Stimulated activated CD8-positive, alpha-beta memory T cell treated with anti-CD3 and anti-CD28 coated beads, Interleukin-7, amount 100 ng/mL, for 24 hours (primary cell): ENCODE measurements at regions not wholly inside any gene's neighbourhood (a gene's known extent, or its start where the extent isn't known, plus 50 kb on each side); places are given as distances from the start of the nearest gene placed in this dataset.

ENCODE experiments used
- DNase-seq: peaks from one replicate; pipeline ENCODE4 v3.0.0-alpha.2; 2020; ENCODE audit warnings: low read depth

DNA sequence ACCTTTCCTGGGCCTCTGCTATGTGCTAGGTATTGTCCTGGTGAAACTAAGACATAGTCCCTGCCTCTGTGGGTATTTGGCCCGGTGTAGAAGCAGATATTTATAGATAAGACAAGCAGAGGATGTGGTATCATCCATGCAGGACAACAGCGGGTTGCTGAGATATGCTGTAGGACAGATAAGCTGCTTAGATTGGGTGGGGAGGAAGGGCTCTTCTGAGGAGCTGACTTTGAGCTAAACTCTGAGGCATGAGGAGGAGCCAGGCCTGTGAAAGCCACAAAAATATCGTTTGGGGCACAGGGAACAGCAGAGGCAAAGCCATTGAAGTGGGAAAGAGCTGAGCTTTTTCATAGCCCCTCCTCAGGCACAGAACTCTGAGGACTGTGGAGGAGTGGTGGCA, 492.5 kb upstream of the CFAP20DC start:
- no peak for DNase-seq

DNA sequence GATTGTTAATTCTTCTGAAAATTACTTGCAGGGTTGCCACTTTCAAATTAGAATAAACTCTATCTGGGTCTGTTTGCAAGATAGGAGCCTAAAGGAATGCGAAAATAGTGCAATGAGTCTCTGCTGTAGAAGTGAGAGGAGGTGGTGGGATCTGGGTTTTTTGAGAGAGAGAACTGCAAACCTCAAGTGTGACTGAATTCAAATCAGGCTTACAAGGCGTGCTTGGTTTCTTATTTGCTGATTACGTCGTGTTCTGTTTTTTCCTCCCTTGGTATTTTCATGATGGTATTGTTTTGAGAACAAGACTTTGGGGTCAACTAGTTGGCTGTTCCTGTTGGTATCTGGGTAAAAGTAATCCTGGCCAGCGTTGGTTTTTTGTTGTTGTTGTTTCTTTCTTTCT, 490.9 kb upstream of the CFAP20DC start:
- no peak for DNase-seq

DNA sequence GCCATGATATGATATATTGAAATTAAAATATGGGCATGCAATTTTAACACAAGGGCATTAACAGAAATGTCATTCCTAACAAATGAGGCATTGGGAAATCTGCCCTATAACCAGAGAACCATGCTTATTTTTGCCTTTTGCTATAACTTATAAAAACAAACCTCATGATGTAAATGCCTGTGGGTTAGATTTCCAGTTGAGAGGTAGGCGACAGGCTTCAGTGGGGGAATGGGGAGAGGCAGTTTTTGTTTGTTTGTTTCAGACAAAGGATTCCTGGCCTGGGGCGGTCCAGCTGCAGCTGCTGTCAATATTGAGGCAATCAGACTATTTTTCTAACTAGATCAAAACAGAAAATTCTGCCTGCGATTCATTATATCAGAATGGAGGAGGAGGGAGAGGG, 490.4 kb upstream of the CFAP20DC start:
- DNase-seq, result no peak

- DNase-seq, result no peak
Observed at GRCh38 chr3:59538753-59539432, 489.1 kb upstream of the CFAP20DC start.

DNA sequence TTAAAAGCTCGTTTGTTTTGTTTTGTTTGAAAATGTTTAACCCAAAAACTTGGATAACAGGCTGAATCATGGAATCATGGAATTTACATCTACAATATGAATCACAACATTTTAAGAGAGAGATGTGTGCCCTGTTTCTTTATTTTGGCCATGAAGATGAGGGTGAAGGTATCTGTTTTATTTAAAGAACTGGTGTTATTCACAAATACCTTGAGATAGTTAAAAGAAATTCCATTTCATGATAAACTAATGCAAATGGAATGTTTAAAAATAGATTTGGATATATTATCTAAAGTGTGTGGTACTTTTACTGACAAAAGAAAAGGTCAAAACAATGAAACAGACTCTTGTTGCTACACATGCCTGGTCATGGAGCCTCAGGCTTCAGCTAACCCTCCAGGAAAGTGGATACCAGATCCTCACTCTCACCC, 486.0 kb upstream of the CFAP20DC start:
- DNase-seq, result no peak

GRCh38 chr3:59531994-59532393, 482.2 kb upstream of the CFAP20DC start:
- DNase-seq, result no peak

- no peak for DNase-seq
Observed at GRCh38 chr3:59531066-59531745, 481.4 kb upstream of the CFAP20DC start.

DNA sequence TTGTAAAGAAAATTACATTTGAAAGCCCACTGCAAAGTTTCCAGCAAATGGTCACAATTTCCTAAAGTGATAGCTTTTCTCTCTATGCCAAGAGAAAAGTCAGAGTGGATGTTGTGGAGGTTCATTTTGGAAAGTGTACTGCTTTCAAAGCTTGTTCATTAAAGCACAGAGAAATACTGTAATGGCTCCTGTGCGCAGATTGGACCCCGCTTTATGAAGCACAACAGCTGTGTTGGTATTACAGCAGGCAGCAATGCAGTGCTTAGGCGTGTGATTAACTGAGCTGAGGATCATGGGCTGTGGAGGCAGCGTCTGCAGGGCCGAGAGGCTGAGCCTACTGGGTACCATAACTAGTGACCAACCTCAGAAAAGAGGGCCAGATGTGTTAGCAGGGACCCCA, 478.4 kb upstream of the CFAP20DC start:
- no peak for DNase-seq

- no peak for DNase-seq
Observed at GRCh38 chr3:59527493-59527892, 477.7 kb upstream of the CFAP20DC start.

- DNase-seq, result no peak
Observed at GRCh38 chr3:59526999-59527398, 477.2 kb upstream of the CFAP20DC start.

DNA sequence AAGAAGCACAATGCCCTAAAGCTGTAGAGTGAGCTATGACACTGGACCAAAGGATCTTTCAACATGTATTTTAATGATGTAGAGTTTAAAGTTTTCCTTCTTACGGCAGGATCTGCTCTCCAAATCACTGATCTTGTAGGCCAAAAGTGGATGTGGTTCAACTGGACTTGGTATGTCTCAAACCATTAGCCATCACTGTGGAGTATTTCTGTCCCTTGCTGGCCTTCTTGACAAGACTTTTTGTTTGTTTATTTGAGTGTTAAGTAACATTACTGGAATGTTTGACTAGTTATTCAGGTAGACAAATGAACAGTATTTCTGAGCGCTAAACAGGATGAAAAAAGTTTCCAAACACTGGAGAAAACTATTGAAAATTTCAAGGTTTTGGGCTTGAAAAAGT, 472.7 kb upstream of the CFAP20DC start:
- no peak for DNase-seq

DNA sequence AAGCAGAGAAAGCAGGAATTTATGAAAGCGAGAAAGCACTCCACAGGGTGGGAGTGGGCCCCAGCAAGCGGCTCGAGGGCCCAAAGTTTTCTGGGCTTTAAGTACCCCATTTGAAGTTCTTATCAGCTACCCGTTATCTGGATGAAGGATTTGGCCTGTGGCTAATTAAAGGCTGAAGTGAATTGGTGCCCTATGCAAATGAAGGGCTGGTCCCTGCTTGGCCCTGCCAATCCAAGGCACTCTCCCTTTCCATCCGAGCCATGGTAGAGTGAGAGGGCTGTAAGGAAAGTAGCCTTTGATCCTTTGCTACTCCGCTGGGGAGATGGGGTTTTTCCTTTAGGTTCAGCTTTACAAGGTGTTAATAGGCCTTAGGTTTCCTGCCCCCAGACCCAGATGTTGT, 469.3 kb upstream of the CFAP20DC start:
- DNase-seq, result no peak

DNA sequence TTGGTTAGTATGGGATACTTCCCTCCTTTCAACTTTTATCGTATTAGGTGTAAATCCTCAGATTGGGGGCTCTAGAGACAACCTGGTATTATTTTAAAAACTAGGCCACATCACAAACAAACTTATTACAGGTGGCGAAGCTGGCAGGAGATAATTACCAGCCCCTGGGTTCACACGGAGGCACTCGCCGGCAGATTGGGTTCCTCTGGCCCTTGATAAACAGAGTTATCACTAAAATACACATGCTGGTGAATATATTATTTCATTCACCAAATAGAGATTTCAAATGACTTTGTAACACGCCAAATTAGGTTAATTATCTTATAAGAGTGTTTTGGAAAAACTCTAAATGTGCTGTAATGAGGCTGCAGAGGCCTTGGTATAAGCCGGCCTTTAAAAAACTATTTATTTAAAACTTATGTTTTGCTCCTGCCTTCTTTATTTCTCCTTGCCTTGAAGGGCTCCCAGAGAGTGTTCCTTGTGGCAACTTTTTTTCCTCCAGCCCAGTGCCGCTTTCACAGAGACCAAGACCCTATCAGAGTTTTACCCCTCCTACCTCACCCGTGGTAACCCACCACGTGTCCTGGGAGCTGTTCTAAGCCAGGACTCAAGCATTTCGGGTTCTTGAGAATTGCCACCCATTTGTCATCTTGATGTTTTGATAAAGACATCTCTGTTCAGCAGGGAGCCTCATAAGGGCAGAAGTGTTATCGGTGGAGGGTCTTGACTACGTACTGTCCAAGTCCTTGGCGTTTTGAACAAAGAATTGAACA, 468.6 kb upstream of the CFAP20DC start:
- no peak for DNase-seq

- DNase-seq, result no peak
Observed at GRCh38 chr3:59517388-59517787, 467.6 kb upstream of the CFAP20DC start.

GRCh38 chr3:59515966-59516365, 466.1 kb upstream of the CFAP20DC start:
- DNase-seq, result no peak

DNA sequence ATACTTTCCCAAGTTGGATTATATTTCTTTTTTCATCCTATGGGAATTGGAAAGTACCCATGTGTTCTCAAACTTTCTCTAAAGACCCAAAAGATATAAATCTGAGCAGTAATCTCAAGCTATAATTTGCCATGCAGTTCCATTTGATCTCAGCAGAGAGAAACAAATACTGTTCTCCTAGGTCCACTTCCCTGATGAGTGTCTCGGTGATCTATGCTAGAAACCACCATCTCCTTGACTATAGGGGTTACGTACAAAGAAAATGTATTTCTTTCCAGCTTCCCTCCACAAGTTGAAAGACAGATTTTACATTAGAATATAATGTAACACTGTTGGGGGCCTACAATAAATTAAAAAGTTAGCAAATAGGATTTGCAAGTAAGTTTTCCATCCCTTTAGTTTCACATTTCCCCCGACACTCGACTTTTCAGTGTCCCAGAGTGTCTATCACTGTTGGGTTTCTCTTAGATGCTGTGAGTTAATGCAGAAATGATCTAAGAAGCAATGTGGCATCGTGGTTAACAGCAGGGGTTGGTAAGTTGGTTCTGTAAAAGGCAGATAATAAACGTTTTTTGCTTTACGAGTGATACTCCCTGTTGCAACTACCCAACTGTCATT, 465.1 kb upstream of the CFAP20DC start:
- no peak for DNase-seq

DNA sequence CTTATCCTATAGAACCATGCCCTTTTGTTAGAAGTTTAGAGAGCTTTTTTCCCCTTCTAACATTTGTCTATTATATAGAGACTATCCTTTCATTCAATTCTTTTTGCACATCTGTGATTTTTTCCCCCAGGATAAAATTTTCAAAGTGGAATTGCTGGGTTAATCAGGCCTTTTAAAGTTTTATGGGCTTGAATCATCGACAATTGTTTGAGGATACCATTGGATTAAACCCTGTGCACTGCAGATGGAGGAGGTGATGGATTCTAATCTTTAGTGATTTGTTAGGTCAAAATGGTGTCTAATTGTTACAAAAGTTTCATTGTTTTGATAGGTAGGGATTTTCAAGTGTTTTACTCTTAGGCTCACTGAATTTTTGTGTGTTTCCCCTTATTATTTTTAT, 463.7 kb upstream of the CFAP20DC start:
- no peak for DNase-seq

DNA sequence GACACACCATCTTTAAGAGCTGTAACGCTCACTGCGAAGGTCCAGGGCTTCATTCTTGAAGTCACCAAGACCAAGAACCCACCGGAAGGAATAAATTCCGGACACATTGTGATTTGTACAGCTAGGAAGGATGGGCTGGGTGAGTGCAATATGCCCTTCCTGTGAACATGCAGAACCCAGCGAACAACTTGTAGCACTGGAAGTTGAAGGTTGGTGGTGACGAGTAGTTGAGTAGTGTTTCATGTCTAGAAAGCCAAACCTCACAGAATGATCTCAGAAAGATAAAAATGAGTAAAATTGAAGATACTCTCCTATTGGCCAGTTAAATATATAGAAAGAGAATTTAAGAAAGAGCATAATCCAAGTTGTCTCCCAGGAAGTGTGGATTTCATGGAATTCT, 462.2 kb upstream of the CFAP20DC start:
- DNase-seq, result no peak

DNA sequence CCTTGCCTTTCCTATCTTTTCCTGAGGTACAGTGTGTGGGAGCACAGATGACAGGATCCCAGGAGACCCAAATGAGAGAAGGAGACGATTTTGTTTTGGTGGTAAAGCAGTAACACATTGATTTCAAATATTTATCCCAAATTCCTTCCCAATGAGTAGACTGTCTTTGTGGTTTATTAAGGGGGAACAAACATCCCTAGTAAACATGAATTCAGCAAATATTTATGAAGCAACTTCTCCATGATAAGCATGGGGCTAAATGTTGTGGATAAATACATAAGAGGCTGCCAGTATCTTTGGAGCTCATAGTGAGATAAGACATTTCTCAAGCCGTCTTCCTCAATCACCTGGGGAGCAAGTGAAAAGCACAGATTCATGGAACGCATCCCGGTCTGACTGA, 460.8 kb upstream of the CFAP20DC start:
- DNase-seq, result no peak

DNA sequence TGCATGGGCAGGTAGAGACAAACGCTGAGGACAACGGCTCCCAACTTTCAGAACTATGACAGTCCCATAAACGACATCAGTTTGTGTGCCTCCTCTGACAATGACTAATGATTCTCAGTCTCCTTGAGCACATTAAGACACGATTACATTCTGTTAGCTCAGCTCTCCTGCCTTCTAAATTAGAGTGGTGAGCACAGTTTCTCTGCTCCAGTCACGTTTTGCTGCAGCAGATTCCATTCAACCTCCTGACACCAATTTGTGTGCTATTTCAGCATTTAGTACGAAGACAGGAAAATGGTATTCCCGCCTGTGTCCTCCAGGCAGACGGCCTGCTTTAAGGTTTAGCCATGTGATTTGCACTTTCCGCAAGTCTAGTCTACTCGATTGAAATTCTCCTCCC, 458.4 kb upstream of the CFAP20DC start:
- no peak for DNase-seq

DNA sequence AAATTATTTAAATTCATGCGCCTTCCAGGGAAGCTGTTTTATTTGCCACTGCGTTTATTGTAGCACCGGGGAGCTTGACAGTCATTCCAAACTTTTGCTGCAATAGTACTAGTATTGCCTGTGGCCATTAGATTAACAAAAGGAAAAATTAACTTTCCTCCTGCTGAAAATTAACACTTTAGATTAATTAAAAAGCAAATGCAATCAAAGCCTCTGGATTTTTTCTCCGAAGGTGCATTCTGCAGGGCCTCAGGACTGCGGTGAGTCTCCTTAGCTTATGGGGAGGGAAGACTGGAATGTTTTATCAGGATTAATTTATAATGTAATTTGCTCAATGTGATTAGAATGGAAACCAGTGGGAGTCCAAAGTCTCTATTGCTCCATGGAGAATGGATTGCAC, 456.4 kb upstream of the CFAP20DC start:
- no peak for DNase-seq

GRCh38 chr3:59503441-59503840, 453.6 kb upstream of the CFAP20DC start:
- no peak for DNase-seq

DNA sequence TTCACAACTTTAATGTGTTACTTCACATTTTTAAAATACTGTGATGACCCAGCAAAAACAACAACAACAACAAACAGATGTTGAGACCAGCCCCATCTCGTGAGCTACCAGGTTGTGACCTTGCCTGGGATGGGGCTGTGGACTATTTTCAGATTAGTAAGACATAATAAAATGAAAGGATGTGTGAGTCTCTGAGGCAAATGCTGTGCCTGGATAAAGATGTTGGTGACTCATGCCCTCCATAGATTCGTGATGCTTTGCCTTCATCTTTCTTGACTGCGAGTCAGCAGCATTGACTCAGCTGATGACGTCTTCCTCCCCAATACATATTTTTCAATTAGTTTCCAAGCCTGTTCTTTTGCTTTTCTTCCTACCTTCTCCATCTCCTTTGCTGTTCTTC, 453.0 kb upstream of the CFAP20DC start:
- no peak for DNase-seq
